ENCODE measurements at regions not wholly inside any gene's neighbourhood (a gene's known extent, or its start where the extent isn't known, plus 50 kb on each side); places are given as distances from the start of the nearest gene placed in this dataset.
"Not testable (repeated sequence)": the region's sequence is repeated elsewhere in the genome, so short reads cannot be mapped to it uniquely, and the experiment has no call there.

- Histone ChIP-seq H3K9me3 (no peaks in the 10 kb centered on the region), H3K36me3 (no peaks in the 10 kb centered on the region), H3K27me3 (no peaks in the 10 kb centered on the region), H3K27ac (no peak overlapping the region), H3K4me1 (peaks cover 38% of the 10 kb centered on the region), H3K4me3 (no peak overlapping the region)
- no peak for DNase-seq (ENCODE audit: extremely low spot score in 2 of 2)
- intact Hi-C loops (cut with DNase I), result no loop called here
- no peak for TF ChIP-seq CTCF (IDR thresholded peaks at IDR 0.05)
- no peak for TF ChIP-seq POLR2AphosphoS5 (IDR thresholded peaks at IDR 0.05; ENCODE audit: insufficient read depth in 1 of 2, low read depth in 1 of 2)
- no peak for TF ChIP-seq POLR2A (IDR thresholded peaks at IDR 0.05)
Measured at GRCh38 chr2:186347472-186347871, 138.6 kb upstream of the ZC3H15 start.

GRCh38 chr2:186348200-186348599 is 137.9 kb upstream of the ZC3H15 start:
- no peak overlapping the region for H3K4me3 ChIP-seq
- H3K27ac ChIP-seq, result no peak overlapping the region
- H3K36me3 ChIP-seq, result no peaks in the 10 kb centered on the region
- DNase-seq (ENCODE audit: extremely low spot score in 2 of 2), result no peak
- H3K9me3 ChIP-seq, result no peaks in the 10 kb centered on the region
- TF ChIP-seq POLR2A (IDR thresholded peaks at IDR 0.05) (no peak), POLR2AphosphoS5 (IDR thresholded peaks at IDR 0.05; ENCODE audit: insufficient read depth in 1 of 2, low read depth in 1 of 2) (no peak), CTCF (IDR thresholded peaks at IDR 0.05) (no peak)
- intact Hi-C loops (cut with DNase I), result no loop called here
- no peaks in the 10 kb centered on the region for H3K27me3 ChIP-seq
- peaks cover 38% of the 10 kb centered on the region for H3K4me1 ChIP-seq

GRCh38 chr2:186349508-186349907 is 136.6 kb upstream of the ZC3H15 start:
- Histone ChIP-seq H3K4me3 (no peak overlapping the region), H3K27ac (no peak overlapping the region), H3K27me3 (no peaks in the 10 kb centered on the region), H3K9me3 (no peaks in the 10 kb centered on the region), H3K4me1 (peaks cover 38% of the 10 kb centered on the region), H3K36me3 (no peaks in the 10 kb centered on the region)
- TF ChIP-seq CTCF (IDR thresholded peaks at IDR 0.05) (no peak), POLR2A (IDR thresholded peaks at IDR 0.05) (no peak), POLR2AphosphoS5 (IDR thresholded peaks at IDR 0.05; ENCODE audit: insufficient read depth in 1 of 2, low read depth in 1 of 2) (peak in 1 of 2 donors; percentile 42)
- intact Hi-C loops (cut with DNase I), result no loop called here
- no peak for DNase-seq (ENCODE audit: extremely low spot score in 2 of 2)

- DNase-seq (ENCODE audit: extremely low spot score in 2 of 2); H3K27ac ChIP-seq; intact Hi-C loops (cut with DNase I); H3K4me3 ChIP-seq; H3K27me3 ChIP-seq; H3K4me1 ChIP-seq; H3K36me3 ChIP-seq; H3K9me3 ChIP-seq: not testable (repeated sequence)
Measured at GRCh38 chr2:186354160-186354559, 131.9 kb upstream of the ZC3H15 start.

- no peaks in the 10 kb centered on the region for H3K36me3 ChIP-seq
- no peak overlapping the region for H3K27ac ChIP-seq
- no peaks in the 10 kb centered on the region for H3K9me3 ChIP-seq
- no peak for TF ChIP-seq CTCF (IDR thresholded peaks at IDR 0.05)
- no peak for TF ChIP-seq POLR2AphosphoS5 (IDR thresholded peaks at IDR 0.05; ENCODE audit: insufficient read depth in 1 of 2, low read depth in 1 of 2)
- TF ChIP-seq POLR2A (IDR thresholded peaks at IDR 0.05), result no peak
- intact Hi-C loops (cut with DNase I), result no loop called here
- H3K4me3 ChIP-seq, result no peak overlapping the region
- H3K4me1 ChIP-seq, result no peaks in the 10 kb centered on the region
- H3K27me3 ChIP-seq, result no peaks in the 10 kb centered on the region
- DNase-seq (ENCODE audit: extremely low spot score in 2 of 2), result no peak
Measured at GRCh38 chr2:186365406-186365805, 120.7 kb upstream of the ZC3H15 start.

GRCh38 chr2:186379052-186379451 is 107.0 kb upstream of the ZC3H15 start:
- H3K4me1 ChIP-seq, result no peaks in the 10 kb centered on the region
- H3K27ac ChIP-seq, result no peak overlapping the region
- H3K9me3 ChIP-seq, result no peaks in the 10 kb centered on the region
- no peaks in the 10 kb centered on the region for H3K27me3 ChIP-seq
- DNase-seq (ENCODE audit: extremely low spot score in 2 of 2), result no peak
- no peaks in the 10 kb centered on the region for H3K36me3 ChIP-seq
- no peak overlapping the region for H3K4me3 ChIP-seq
- TF ChIP-seq POLR2A (IDR thresholded peaks at IDR 0.05), result no peak
- TF ChIP-seq CTCF (IDR thresholded peaks at IDR 0.05), result no peak
- TF ChIP-seq POLR2AphosphoS5 (IDR thresholded peaks at IDR 0.05; ENCODE audit: insufficient read depth in 1 of 2, low read depth in 1 of 2), result no peak
- intact Hi-C loops (cut with DNase I), result no loop called here

Measured in vagina (tissue), 2 donors.